Activated CD4-positive, alpha-beta T cell treated with anti-CD3 and anti-CD28 coated beads, Interleukin-2, amount 50 U/mL, for 4 hours (primary cell): ENCODE measurements at regions not wholly inside any gene's neighbourhood (a gene's known extent, or its start where the extent isn't known, plus 50 kb on each side); places are given as distances from the start of the nearest gene placed in this dataset.

Experiments used
- DNase-seq, 2 experiments: peaks; one replicate each; pipeline ENCODE4 v3.0.0-alpha.2; 2020

GRCh38 chr2:219906114-219907010, 278.9 kb downstream of the SLC4A3 start:
- DNase-seq, result no peak

GRCh38 chr2:219907011-219907365, 279.6 kb downstream of the SLC4A3 start:
- no peak for DNase-seq

GRCh38 chr2:219908538-219908937, 281.1 kb downstream of the SLC4A3 start:
- no peak for DNase-seq

GRCh38 chr2:219911541-219911940, 284.1 kb downstream of the SLC4A3 start:
- DNase-seq, result no peak

- no peak for DNase-seq
Observed at GRCh38 chr2:219912491-219912921, 285.1 kb downstream of the SLC4A3 start.

- DNase-seq, result no peak
Observed at GRCh38 chr2:219914577-219914976, 287.1 kb downstream of the SLC4A3 start.

GRCh38 chr2:219916281-219916680, 288.9 kb downstream of the SLC4A3 start:
- DNase-seq, result no peak

GRCh38 chr2:219916726-219917440, 289.5 kb downstream of the SLC4A3 start:
- DNase-seq, result no peak

- no peak for DNase-seq
Observed at GRCh38 chr2:219918254-219918653, 290.8 kb downstream of the SLC4A3 start.

- no peak for DNase-seq
Observed at GRCh38 chr2:219918944-219919343, 291.5 kb downstream of the SLC4A3 start.

- DNase-seq, result no peak
Observed at GRCh38 chr2:219919506-219919905, 292.1 kb downstream of the SLC4A3 start.

- DNase-seq, result no peak
Observed at GRCh38 chr2:219929835-219930234, 302.4 kb downstream of the SLC4A3 start.

GRCh38 chr2:219939647-219940046, 312.2 kb downstream of the SLC4A3 start:
- DNase-seq, result no peak

- no peak for DNase-seq
Observed at GRCh38 chr2:219944866-219945265, 317.4 kb downstream of the SLC4A3 start.

GRCh38 chr2:219946021-219946420, 318.6 kb downstream of the SLC4A3 start:
- DNase-seq, result no peak

- no peak for DNase-seq
Observed at GRCh38 chr2:219946529-219946928, 319.1 kb downstream of the SLC4A3 start.

GRCh38 chr2:219947575-219947974, 320.1 kb downstream of the SLC4A3 start:
- no peak for DNase-seq

- DNase-seq, result no peak
Observed at GRCh38 chr2:219949053-219949452, 321.6 kb downstream of the SLC4A3 start.

- no peak for DNase-seq
Observed at GRCh38 chr2:219951099-219951498, 323.7 kb downstream of the SLC4A3 start.

GRCh38 chr2:219954331-219954730, 326.9 kb downstream of the SLC4A3 start:
- no peak for DNase-seq

- no peak for DNase-seq
Observed at GRCh38 chr2:219957820-219958219, 330.4 kb downstream of the SLC4A3 start.

GRCh38 chr2:219958941-219959340, 331.5 kb downstream of the SLC4A3 start:
- DNase-seq, result no peak

GRCh38 chr2:219959471-219959870, 332.0 kb downstream of the SLC4A3 start:
- no peak for DNase-seq

- DNase-seq, result no peak
Observed at GRCh38 chr2:219961947-219962498, 334.6 kb downstream of the SLC4A3 start.
